Skeletal muscle satellite cell (primary cell): ENCODE measurements at regions not wholly inside any gene's neighbourhood (a gene's known extent, or its start where the extent isn't known, plus 50 kb on each side); places are given as distances from the start of the nearest gene placed in this dataset. TPM values are rescaled to one million over a fixed set of nuclear protein-coding genes. Genes with fewer than 3 reads are reported as not detected.

ENCODE experiments used
- H3K27me3 ChIP-seq: 2 replicates; pipeline ENCODE4 v1.7.0; 2013; ENCODE audit warnings: low read length; ENCODE audit not compliant: control insufficient read depth, insufficient read depth
- H3K36me3 ChIP-seq: 2 replicates; pipeline ENCODE4 v1.7.0; 2013; ENCODE audit warnings: mild to moderate bottlenecking, control low read depth, low read length; ENCODE audit not compliant: insufficient read depth
- H3K4me1 ChIP-seq: 2 replicates; pipeline ENCODE4 v1.7.0; 2013; ENCODE audit warnings: low read length; ENCODE audit not compliant: control insufficient read depth, insufficient read depth
- H3K4me2 ChIP-seq: 2 replicates; pipeline ENCODE4 v1.7.0; 2013; ENCODE audit warnings: mild to moderate bottlenecking, low read length
- H3K4me3 ChIP-seq: 2 replicates; pipeline ENCODE4 v1.7.0; 2013; ENCODE audit warnings: low read length
- H3K9ac ChIP-seq: 2 replicates; pipeline ENCODE4 v1.7.0; 2013; ENCODE audit warnings: mild to moderate bottlenecking, low read depth, low read length, moderate library complexity
- H3K9me3 ChIP-seq: replicated peaks from 2 replicates; pipeline ENCODE4 v1.7.0; 2013; ENCODE audit warnings: mild to moderate bottlenecking, control low read depth, low read length
- small RNA-seq: library from RNA; depleted of rRNA; stranded (forward); fragments of <200 nt; gene quantifications from one replicate; pipeline ENCODE3, GENCODE V24; 2012

GRCh38 chr6:165717732-165718465, 54.9 kb upstream of the PDE10A start:
- Histone ChIP-seq H3K4me1 (peaks cover 3% of the 10 kb centered on the region), H3K9ac (no peak overlapping the region), H3K4me3 (no peak overlapping the region), H3K4me2 (no peak overlapping the region), H3K36me3 (no peaks in the 10 kb centered on the region), H3K27me3 (peaks cover 7% of the 10 kb centered on the region), H3K9me3 (no peaks in the 10 kb centered on the region)

GRCh38 chr6:165716886-165717285, 53.8 kb upstream of the PDE10A start:
- Histone ChIP-seq H3K4me2 (no peak overlapping the region), H3K9ac (no peak overlapping the region), H3K4me1 (peaks cover 3% of the 10 kb centered on the region), H3K36me3 (no peaks in the 10 kb centered on the region), H3K27me3 (peaks cover 7% of the 10 kb centered on the region), H3K4me3 (no peak overlapping the region), H3K9me3 (no peaks in the 10 kb centered on the region)

- no peaks in the 10 kb centered on the region for H3K36me3 ChIP-seq
- peaks cover 7% of the 10 kb centered on the region for H3K27me3 ChIP-seq
- no peaks in the 10 kb centered on the region for H3K9me3 ChIP-seq
- H3K9ac ChIP-seq, result no peak overlapping the region
- no peak overlapping the region for H3K4me3 ChIP-seq
- H3K4me2 ChIP-seq, result no peak overlapping the region
- peaks cover 3% of the 10 kb centered on the region for H3K4me1 ChIP-seq
Observed at GRCh38 chr6:165715428-165715827, 52.4 kb upstream of the PDE10A start.

GRCh38 chr6:165714907-165715306, 51.9 kb upstream of the PDE10A start:
- Histone ChIP-seq H3K4me3 (no peak overlapping the region), H3K36me3 (no peaks in the 10 kb centered on the region)

GRCh38 chr6:165713845-165714466, 50.9 kb upstream of the PDE10A start:
- no peak overlapping the region for H3K4me2 ChIP-seq
- H3K36me3 ChIP-seq, result no peaks in the 10 kb centered on the region
- no peak overlapping the region for H3K9ac ChIP-seq
- no peaks in the 10 kb centered on the region for H3K9me3 ChIP-seq
- peaks cover 3% of the 10 kb centered on the region for H3K4me1 ChIP-seq
- H3K4me3 ChIP-seq, result no peak overlapping the region
- peaks cover 9% of the 10 kb centered on the region for H3K27me3 ChIP-seq

More at GRCh38 chr6:165714907-165715306, 51.9 kb upstream of the PDE10A start:
- no peak overlapping the region for H3K4me2 ChIP-seq
- peaks cover 9% of the 10 kb centered on the region for H3K27me3 ChIP-seq
- H3K9me3 ChIP-seq, result no peaks in the 10 kb centered on the region
- H3K9ac ChIP-seq, result no peak overlapping the region
- H3K4me1 ChIP-seq, result peaks cover 3% of the 10 kb centered on the region

Small RNA genes lying in the stretch of these regions (small RNA-seq; reads per million reads assigned to genes)
- gene RNU6-730P, result not detected
